GM19468 (cell line): ENCODE measurements at regions not wholly inside any gene's neighbourhood (a gene's known extent, or its start where the extent isn't known, plus 50 kb on each side); places are given as distances from the start of the nearest gene placed in this dataset.
"Not testable (repeated sequence)": the region's sequence is repeated elsewhere in the genome, so short reads cannot be mapped to it uniquely, and the experiment has no call there.

Experiments used
- ATAC-seq: cut with Tn5 transposase; IDR thresholded peaks from one replicate; pipeline ENCODE4 v1.9.1; 2021; ENCODE audit warnings: mild to moderate bottlenecking, moderate library complexity, moderate number of reproducible peaks; ENCODE audit not compliant: unreplicated experiment; ENCODE audit errors: extremely low read depth

GRCh38 chr2:16186661-16187481, 246.5 kb downstream of the MYCN start:
- ATAC-seq, result no peak

- ATAC-seq, result no peak
Measured at GRCh38 chr2:16185801-16186272, 245.5 kb downstream of the MYCN start.

GRCh38 chr2:16184945-16185660, 244.8 kb downstream of the MYCN start:
- ATAC-seq, result no peak

GRCh38 chr2:16184341-16184890, 244.1 kb downstream of the MYCN start:
- no peak for ATAC-seq

- ATAC-seq, result no peak
Measured at GRCh38 chr2:16183345-16183744, 243.0 kb downstream of the MYCN start.

GRCh38 chr2:16182841-16183240, 242.5 kb downstream of the MYCN start:
- no peak for ATAC-seq

- not testable (repeated sequence) for ATAC-seq
Measured at GRCh38 chr2:16182311-16182815, 242.0 kb downstream of the MYCN start.

- ATAC-seq, result no peak
Measured at GRCh38 chr2:16181741-16182090, 241.4 kb downstream of the MYCN start.

- no peak for ATAC-seq
Measured at GRCh38 chr2:16181062-16181740, 240.9 kb downstream of the MYCN start.

- no peak for ATAC-seq
Measured at GRCh38 chr2:16180631-16181030, 240.3 kb downstream of the MYCN start.

GRCh38 chr2:16179701-16180416, 239.5 kb downstream of the MYCN start:
- no peak for ATAC-seq

- no peak for ATAC-seq
Measured at GRCh38 chr2:16178551-16179130, 238.3 kb downstream of the MYCN start.

GRCh38 chr2:16177671-16178180, 237.4 kb downstream of the MYCN start:
- ATAC-seq, result no peak

GRCh38 chr2:16176971-16177480, 236.7 kb downstream of the MYCN start:
- ATAC-seq, result no peak

- ATAC-seq, result no peak
Measured at GRCh38 chr2:16175247-16175825, 235.0 kb downstream of the MYCN start.

GRCh38 chr2:16174693-16175045, 234.3 kb downstream of the MYCN start:
- ATAC-seq, result no peak

- ATAC-seq, result no peak
Measured at GRCh38 chr2:16173893-16174692, 233.7 kb downstream of the MYCN start.
